ENCODE measurements at regions not wholly inside any gene's neighbourhood (a gene's known extent, or its start where the extent isn't known, plus 50 kb on each side); places are given as distances from the start of the nearest gene placed in this dataset.

GRCh38 chr16:88285514-88285822 is 97.3 kb upstream of the ZNF469 start:
- no peaks in the 10 kb centered on the region for H4K20me1 ChIP-seq (ENCODE audit: insufficient read depth, low read length)
- ATAC-seq (ENCODE audit: insufficient read depth, low read depth) = no peak
- TF ChIP-seq EZH2 (IDR thresholded peaks at IDR 0.05; ENCODE audit: borderline replicate concordance, low read depth, low read length, severe bottlenecking) (no peak), CTCF (IDR thresholded peaks at IDR 0.05; ENCODE audit: borderline replicate concordance, extremely low read depth, low read length, poor library complexity, severe bottlenecking) (no peak)
- DNase-seq = no peak
- no peak overlapping the region for H3K9ac ChIP-seq (ENCODE audit: low read depth, low read length)
- no peaks in the 10 kb centered on the region for H3K36me3 ChIP-seq (ENCODE audit: insufficient read depth, low read length)
- no peak overlapping the region for H3K27ac ChIP-seq (ENCODE audit: low read length)
- H3K4me3 ChIP-seq (ENCODE audit: low read depth in 1 of 2, low read length in 2 of 2) = no peak overlapping the region
- peaks cover 15% of the 10 kb centered on the region for H3K9me3 ChIP-seq (ENCODE audit: insufficient read depth, low read length, severe bottlenecking)
- H3K4me1 ChIP-seq (ENCODE audit: insufficient read depth, low read length) = peaks cover 11% of the 10 kb centered on the region
- H3K27me3 ChIP-seq (ENCODE audit: insufficient read depth, low read length, poor library complexity) = no peaks in the 10 kb centered on the region
- no peak overlapping the region for H3K4me2 ChIP-seq (ENCODE audit: insufficient read depth, low read length)
- H3K79me2 ChIP-seq (ENCODE audit: insufficient read depth, low read length) = no peaks in the 10 kb centered on the region
- H2AFZ ChIP-seq (ENCODE audit: low read depth, low read length) = no peak overlapping the region

GRCh38 chr16:88286301-88286923 is 96.3 kb upstream of the ZNF469 start:
- no peaks in the 10 kb centered on the region for H3K27me3 ChIP-seq (ENCODE audit: insufficient read depth, low read length, poor library complexity)
- no peaks in the 10 kb centered on the region for H4K20me1 ChIP-seq (ENCODE audit: insufficient read depth, low read length)
- no peak overlapping the region for H3K27ac ChIP-seq (ENCODE audit: low read length)
- DNase-seq (no peak), ATAC-seq (ENCODE audit: insufficient read depth, low read depth) (no peak)
- no peaks in the 10 kb centered on the region for H3K79me2 ChIP-seq (ENCODE audit: insufficient read depth, low read length)
- no peaks in the 10 kb centered on the region for H3K36me3 ChIP-seq (ENCODE audit: insufficient read depth, low read length)
- H2AFZ ChIP-seq (ENCODE audit: low read depth, low read length) = no peak overlapping the region
- H3K9ac ChIP-seq (ENCODE audit: low read depth, low read length) = no peak overlapping the region
- H3K4me3 ChIP-seq (ENCODE audit: low read depth in 1 of 2, low read length in 2 of 2) = no peak overlapping the region
- TF ChIP-seq CTCF (IDR thresholded peaks at IDR 0.05; ENCODE audit: borderline replicate concordance, extremely low read depth, low read length, poor library complexity, severe bottlenecking) = no peak
- no peak for TF ChIP-seq EZH2 (IDR thresholded peaks at IDR 0.05; ENCODE audit: borderline replicate concordance, low read depth, low read length, severe bottlenecking)
- peaks cover 16% of the 10 kb centered on the region for H3K4me1 ChIP-seq (ENCODE audit: insufficient read depth, low read length)
- peaks cover 13% of the 10 kb centered on the region for H3K9me3 ChIP-seq (ENCODE audit: insufficient read depth, low read length, severe bottlenecking)
- no peak overlapping the region for H3K4me2 ChIP-seq (ENCODE audit: insufficient read depth, low read length)

- Histone ChIP-seq H3K4me1 (ENCODE audit: insufficient read depth, low read length) (peaks cover 16% of the 10 kb centered on the region), H4K20me1 (ENCODE audit: insufficient read depth, low read length) (no peaks in the 10 kb centered on the region), H2AFZ (ENCODE audit: low read depth, low read length) (no peak overlapping the region), H3K9me3 (ENCODE audit: insufficient read depth, low read length, severe bottlenecking) (peaks cover 13% of the 10 kb centered on the region), H3K27me3 (ENCODE audit: insufficient read depth, low read length, poor library complexity) (no peaks in the 10 kb centered on the region), H3K36me3 (ENCODE audit: insufficient read depth, low read length) (no peaks in the 10 kb centered on the region), H3K79me2 (ENCODE audit: insufficient read depth, low read length) (no peaks in the 10 kb centered on the region), H3K9ac (ENCODE audit: low read depth, low read length) (no peak overlapping the region), H3K4me3 (ENCODE audit: low read depth in 1 of 2, low read length in 2 of 2) (no peak overlapping the region), H3K27ac (ENCODE audit: low read length) (no peak overlapping the region), H3K4me2 (ENCODE audit: insufficient read depth, low read length) (no peak overlapping the region)
- DNase-seq (peak; percentile 59), ATAC-seq (ENCODE audit: insufficient read depth, low read depth) (peak; percentile 65; the same call in 2 of the 3 replicates)
- TF ChIP-seq EZH2 (IDR thresholded peaks at IDR 0.05; ENCODE audit: borderline replicate concordance, low read depth, low read length, severe bottlenecking) = no peak
- peak; percentile 92 for TF ChIP-seq CTCF (IDR thresholded peaks at IDR 0.05; ENCODE audit: borderline replicate concordance, extremely low read depth, low read length, poor library complexity, severe bottlenecking)
Measured at GRCh38 chr16:88287219-88287618, 95.5 kb upstream of the ZNF469 start.

- H2AFZ ChIP-seq (ENCODE audit: low read depth, low read length) = no peak overlapping the region
- H3K9me3 ChIP-seq (ENCODE audit: insufficient read depth, low read length, severe bottlenecking) = peaks cover 13% of the 10 kb centered on the region
- TF ChIP-seq CTCF (IDR thresholded peaks at IDR 0.05; ENCODE audit: borderline replicate concordance, extremely low read depth, low read length, poor library complexity, severe bottlenecking) (no peak), EZH2 (IDR thresholded peaks at IDR 0.05; ENCODE audit: borderline replicate concordance, low read depth, low read length, severe bottlenecking) (no peak)
- no peaks in the 10 kb centered on the region for H3K36me3 ChIP-seq (ENCODE audit: insufficient read depth, low read length)
- DNase-seq (no peak), ATAC-seq (ENCODE audit: insufficient read depth, low read depth) (no peak)
- H3K4me1 ChIP-seq (ENCODE audit: insufficient read depth, low read length) = peaks cover 16% of the 10 kb centered on the region
- no peak overlapping the region for H3K4me3 ChIP-seq (ENCODE audit: low read depth in 1 of 2, low read length in 2 of 2)
- no peaks in the 10 kb centered on the region for H4K20me1 ChIP-seq (ENCODE audit: insufficient read depth, low read length)
- no peak overlapping the region for H3K9ac ChIP-seq (ENCODE audit: low read depth, low read length)
- no peaks in the 10 kb centered on the region for H3K79me2 ChIP-seq (ENCODE audit: insufficient read depth, low read length)
- no peaks in the 10 kb centered on the region for H3K27me3 ChIP-seq (ENCODE audit: insufficient read depth, low read length, poor library complexity)
- H3K4me2 ChIP-seq (ENCODE audit: insufficient read depth, low read length) = no peak overlapping the region
- no peak overlapping the region for H3K27ac ChIP-seq (ENCODE audit: low read length)
Measured at GRCh38 chr16:88288303-88288702, 94.5 kb upstream of the ZNF469 start.
